Stimulated activated CD4-positive, alpha-beta T cell treated with anti-CD3 and anti-CD28 coated beads, Interleukin-1b, Interleukin-23, amount 100 ng/mL, for 48 hours (primary cell): ENCODE measurements at regions not wholly inside any gene's neighbourhood (a gene's known extent, or its start where the extent isn't known, plus 50 kb on each side); places are given as distances from the start of the nearest gene placed in this dataset.
"Not testable (repeated sequence)": the region's sequence is repeated elsewhere in the genome, so short reads cannot be mapped to it uniquely, and the experiment has no call there.

Source experiments
- DNase-seq: peaks from one replicate; pipeline ENCODE4 v3.0.0-alpha.2; 2020

DNA sequence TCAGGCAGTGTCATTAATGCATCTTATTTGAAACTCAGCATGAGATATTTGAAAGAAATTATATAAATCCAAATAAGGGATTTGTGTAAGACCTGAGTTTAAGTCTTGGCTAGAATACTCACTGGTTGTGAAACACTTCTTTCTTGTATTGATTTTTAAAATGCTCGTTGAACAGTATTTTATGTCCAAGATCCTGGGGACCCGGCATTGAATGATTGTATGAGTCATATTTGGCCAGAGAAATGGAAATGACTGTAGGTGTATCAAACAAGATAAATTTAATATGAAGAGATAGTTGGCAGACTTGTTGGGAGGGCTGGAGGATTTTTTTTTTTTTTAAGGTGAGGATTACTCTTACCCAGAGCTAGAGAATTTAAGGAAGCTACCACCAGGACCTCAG lies 606.1 kb upstream of the CPEB2 start:
- DNase-seq = no peak

DNA sequence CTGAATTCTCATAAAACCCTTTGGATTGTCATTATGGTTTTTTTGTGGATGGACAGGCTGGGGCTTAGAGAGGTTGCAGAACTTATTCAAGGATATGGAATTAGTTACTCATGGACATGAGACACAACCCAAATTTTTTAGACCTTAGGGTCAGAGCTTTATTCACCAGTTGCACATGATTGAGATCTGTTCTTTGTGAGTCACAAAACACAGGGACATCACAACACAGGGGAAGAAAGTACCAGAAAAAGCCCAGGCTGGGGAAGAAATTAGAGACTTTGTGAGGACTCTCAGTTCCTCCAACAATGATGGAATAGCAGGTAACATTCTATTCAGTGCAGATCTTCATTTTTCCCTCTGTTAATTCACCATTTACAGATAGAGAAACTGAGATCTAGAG lies 602.4 kb upstream of the CPEB2 start:
- no peak for DNase-seq

DNA sequence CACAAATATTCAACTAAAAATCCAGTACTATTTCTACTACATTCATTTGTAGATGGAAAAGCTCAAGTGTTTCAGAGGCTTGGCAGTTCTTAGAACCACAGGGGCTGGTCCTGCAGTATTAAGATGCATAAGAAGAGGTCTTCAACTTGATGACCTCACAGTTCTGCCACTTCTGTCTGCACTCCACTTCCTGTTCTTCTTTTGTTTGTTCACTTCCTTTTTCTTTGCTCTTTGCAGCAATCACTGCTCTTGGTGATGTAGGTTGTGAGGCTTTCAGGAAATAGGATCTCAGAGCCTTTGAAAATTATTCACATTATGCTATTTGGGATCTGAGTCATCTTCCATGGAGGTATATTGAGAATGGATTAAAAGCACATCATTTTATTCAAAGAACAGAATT lies 602.0 kb upstream of the CPEB2 start:
- no peak for DNase-seq

DNA sequence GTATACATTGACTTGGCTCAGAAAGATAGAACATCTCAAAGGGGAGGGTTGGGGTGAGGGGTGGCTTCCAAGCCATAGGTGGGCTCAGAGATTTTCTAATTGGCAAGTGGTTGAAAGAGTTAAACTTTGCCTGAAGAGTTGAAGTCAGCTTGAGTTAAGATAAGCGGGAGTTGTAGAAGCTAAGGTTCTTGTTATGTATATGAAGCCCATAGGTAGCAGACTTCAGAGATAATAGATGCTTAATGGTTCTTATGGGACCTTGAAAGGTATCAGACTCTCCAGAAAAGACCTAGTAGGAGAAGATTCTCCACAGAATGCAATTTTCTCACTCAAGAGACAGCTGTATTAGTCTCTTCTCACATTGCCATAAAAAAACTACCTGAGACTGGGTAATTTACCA lies 599.1 kb upstream of the CPEB2 start:
- DNase-seq = no peak

DNA sequence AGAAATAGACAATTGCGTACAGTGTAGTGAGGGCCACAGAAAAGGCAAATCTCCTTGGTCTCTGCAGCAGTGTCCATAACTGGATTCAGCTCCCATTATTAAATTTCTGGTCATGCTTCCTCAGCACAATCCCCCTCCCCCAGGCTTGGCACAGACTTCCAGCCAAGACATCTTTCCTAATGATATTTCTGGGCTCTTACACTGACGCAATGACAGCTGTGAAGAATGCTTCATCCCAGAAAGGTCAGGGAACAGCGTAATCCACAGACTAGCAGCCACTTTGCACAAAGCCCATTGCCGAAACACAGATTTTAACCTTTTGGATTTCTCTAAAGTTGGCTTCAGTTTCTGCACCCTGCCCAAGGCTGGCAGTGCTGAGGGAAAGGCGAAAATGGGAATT lies 597.6 kb upstream of the CPEB2 start:
- no peak for DNase-seq

DNA sequence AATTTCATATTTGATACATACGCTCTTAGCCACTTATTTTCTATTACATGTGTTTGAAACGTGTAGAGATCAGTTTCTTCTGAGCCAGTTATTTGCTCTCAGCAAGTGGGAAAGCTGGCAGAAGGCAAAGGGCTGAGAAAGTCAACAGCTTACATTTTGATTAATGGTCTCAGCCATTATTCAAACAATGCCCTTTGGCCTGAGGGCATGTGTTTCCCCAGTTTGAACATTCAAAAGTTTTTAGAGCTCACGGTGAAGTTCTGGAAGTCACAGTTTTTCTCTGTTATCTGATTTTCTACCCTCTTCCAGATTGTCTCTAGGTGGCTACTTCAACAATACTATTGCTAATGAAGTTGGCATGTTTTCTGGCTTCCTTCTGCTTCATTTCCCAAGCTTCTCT lies 591.8 kb upstream of the CPEB2 start:
- no peak for DNase-seq

DNA sequence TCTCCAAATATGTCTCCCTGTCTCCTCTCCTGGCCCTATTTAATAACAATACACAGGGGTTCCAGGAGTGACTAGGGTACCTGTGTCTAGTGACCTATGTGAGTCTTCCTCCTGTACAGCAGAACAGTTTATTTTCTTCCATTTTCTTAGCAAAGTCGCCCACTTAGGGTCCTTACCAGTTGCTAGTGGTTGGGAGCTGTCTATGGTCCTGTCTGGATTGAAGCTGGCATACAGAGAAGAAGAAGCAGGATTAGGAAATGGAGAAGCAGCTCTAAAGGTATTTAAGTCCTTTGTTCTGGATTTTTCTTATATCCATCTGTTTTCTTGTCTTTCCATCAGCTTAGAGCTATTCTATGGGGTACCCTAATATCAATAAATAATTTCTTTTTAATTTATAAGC lies 587.1 kb upstream of the CPEB2 start:
- DNase-seq = no peak

DNA sequence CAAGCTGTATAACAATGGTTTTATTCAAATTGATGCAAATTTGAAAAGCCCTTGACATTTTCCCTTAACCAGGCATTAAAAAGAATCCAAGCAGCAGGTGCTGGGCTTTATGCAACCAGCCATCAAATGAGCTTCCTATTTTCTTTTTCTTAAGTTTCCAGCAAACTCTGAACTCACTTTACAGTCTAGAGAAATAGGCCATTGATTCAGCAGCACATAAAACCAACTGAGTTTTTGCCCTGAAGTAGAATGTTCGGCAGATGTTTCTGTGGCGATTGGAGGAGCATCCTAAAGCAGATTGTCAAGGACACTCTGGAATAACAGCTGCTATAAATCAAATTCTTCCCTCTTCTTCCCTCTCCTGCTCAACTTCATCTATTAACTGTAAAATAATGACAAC lies 582.8 kb upstream of the CPEB2 start:
- no peak for DNase-seq

DNA sequence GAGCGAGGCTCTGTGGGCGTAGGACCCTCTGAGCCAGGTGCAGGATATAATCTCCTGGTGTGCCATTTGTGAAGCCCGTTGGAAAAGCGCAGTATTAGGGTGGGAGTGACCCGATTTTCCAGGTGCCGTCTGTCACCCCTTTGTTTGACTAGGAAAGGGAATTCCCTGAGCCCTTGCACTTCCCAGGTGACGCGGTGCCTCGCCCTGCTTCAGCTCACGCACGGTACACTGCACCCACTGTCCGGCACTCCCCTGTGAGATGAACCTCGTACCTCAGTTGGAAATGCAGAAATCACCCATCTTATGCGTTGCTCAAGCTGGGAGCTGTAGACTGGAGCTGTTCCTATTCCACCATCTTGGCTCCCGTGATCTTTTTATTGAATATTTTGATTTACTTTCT lies 576.0 kb upstream of the CPEB2 start:
- not testable (repeated sequence) for DNase-seq

DNA sequence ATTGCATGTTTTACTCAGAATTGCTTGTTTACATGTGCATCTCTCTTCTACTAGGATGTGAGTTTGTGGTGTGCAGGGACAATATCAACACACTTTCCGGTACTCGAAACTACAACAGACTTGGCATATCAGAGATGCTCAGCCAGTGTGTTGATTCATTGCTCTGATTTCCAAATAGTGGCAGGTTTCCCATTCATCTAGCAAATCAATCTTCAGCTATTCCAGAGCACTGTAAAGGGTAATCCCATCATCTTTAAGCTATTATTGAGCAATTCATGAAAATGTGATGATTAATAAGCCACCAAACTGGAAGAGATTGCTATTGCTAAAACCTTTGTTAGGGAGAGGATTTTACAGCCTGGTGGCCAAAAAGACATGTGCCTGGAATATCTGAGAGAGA lies 574.2 kb upstream of the CPEB2 start:
- no peak for DNase-seq

DNA sequence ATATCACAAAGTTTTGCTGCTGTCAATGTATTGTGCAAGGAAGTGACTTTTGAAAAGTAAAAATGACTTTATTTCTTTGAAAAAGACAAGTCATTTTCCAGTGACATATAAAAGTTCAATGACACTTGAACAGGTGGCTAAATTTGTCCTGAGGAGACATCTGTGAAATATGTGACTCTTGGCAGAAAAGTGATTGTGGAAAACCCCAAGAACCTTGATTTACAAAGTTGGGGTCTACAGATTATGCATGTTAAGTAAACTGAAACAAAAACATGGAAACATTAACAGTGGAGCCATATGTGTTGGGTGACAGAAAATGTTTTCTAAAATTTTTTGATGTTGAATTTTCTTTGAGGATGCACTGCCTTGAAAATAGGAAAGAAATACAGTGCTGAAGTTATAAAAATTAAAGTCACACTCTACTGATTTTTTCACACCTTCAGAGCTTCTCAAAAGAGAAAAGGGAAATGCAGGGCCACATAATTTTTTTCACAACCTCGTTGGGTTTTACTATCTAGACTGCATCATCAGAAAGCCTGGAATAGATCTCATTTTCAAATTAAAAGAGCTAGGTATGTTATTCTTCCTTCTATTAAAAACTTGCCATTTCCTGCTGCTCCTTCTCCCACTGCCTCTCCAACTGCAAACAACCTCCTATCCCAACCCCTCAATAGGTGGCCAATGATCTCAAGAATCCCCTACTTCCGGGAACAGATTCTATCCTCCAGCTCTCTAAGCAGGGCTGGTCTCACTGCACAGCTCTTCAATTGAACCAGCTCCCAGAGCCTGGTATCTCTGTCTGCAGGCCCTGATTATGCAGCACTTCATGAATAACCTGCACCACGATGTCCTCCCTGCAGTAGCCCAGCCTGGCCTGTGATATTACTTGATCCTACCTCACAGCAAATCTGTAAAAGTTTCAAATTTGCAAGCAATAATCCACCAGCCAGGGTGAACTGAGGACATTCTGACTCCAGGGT lies 570.8 kb upstream of the CPEB2 start:
- no peak for DNase-seq

DNA sequence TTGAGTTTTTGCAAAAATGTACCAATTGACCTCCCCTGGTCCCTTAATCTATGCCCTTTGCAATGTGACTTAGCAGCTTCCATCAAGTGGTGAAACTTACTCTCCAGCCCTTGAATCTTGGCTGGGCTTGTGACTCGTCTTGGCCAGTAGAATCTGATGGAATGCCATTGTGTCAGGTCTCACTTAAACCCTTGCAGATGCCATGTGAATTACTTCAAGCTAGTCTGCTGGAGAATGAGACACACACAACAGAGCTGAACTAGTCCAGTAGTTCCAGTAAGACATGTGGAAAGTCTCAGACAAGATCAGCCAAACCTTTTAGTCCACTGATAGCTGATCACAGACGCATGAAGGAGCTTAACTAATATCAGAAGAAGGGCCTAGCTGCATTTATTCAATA lies 567.8 kb upstream of the CPEB2 start:
- DNase-seq = no peak

DNA sequence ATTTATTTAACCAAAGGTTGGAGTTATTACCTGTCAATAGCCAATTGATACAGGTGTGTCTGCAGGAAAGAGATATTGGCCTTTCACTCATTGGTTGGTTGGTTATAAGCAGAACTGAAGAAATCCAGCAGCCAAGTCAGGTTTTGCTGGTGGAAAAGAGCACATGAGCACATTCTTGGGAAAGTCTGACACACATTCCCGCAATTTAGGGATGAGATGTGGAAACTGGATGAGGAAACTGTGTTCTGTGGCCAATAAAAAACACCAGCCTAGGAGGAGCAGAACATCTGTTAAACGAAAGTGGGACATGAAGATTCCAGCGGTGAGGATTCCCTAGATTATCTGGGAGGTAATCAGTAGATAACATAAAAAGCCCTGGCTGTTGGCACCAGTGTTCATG lies 567.4 kb upstream of the CPEB2 start:
- no peak for DNase-seq

DNA sequence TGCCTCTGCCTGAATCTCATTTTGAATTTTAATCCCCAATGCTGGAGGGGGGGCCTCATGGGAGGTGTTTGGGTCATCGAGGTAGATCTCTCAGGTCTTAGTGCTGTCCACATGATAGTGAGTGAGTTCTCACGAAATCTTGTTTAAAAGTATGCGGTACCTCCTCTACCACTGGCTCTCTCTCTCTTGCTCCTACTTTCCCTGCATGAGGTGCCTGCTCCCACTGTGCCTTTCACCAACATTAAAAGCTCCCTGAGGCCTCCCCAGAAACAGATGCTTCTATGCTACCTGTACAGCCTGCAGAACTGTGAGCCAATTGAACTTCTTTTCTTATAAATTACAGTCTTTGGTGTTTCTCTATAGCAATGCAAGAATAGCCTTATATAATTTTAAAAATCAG lies 560.7 kb upstream of the CPEB2 start:
- DNase-seq = no peak

DNA sequence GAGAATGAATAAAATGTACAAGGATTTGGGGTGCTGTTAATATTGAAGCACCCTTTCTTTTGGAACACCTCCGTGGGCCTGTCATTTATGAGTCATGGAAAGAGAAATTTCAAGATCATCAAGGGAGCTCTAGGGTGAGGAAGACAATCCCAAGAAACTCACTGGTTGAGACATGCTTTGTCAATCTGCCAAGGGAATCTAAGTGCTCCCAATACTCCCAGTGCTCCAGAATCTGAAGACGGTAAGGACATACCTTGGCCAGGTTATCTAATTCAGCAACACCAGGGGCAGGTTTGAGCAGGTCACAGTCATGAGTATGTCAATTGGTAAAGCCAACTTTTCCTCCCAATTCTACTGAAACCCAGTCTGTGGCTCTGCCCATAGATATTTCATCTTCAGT lies 556.4 kb upstream of the CPEB2 start:
- DNase-seq = no peak

DNA sequence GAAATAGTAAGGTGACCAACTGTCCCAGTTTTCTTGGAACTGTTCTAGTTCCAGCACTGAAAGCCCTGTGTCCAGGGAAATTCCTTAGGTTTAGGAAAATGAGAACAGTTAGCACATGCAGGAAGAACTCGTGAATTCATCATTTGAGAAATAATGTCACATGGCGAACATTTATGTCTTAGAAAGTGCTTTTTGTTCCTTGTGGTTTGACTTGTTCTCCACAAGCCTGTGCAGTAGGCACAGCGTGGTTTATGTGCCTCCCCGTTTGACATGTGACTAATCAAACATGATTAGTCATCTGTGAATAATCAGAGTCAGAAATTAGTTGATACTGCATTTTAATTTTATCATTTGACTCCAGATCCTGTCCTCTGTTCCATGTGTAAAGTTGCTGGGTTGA lies 556.0 kb upstream of the CPEB2 start:
- DNase-seq = no peak

DNA sequence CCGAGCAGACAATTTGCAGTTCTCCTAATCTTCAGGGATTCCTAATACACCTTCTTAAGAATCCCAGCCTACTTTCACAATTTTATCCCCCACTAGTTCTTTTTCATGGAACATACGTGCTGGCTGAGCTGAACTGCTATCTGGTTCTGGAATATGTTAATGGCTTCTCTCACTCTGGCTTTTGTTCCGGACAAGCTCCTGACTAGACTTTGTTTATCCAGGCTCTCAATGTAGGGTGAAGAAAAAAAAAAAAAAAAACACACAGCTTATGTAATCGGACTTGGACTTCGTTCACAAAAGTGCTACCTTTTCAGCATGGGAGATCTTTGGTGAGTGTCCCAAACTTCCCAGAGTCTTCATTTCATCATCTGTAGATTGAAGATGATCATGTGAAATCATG lies 555.4 kb upstream of the CPEB2 start:
- DNase-seq = no peak

DNA sequence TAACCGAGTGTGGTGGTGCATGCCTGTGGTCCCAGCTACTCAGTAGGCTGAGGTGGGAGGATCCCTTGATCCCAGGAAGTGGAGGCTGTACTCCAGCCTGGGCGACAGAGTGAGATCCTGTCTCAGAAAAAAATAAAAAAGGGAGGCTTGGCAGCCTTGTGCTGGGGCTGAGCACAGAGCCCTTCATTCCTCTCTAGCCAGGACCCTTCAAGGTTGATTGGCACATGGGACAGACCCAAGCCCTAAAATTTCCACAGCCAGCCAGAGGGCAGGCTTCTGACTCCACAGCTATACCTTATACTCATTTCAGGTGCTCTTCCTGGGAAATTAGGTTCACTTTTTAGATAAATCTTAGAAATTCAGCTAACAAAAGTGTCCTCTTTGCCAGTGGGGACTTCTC lies 553.0 kb upstream of the CPEB2 start:
- DNase-seq = no peak

DNA sequence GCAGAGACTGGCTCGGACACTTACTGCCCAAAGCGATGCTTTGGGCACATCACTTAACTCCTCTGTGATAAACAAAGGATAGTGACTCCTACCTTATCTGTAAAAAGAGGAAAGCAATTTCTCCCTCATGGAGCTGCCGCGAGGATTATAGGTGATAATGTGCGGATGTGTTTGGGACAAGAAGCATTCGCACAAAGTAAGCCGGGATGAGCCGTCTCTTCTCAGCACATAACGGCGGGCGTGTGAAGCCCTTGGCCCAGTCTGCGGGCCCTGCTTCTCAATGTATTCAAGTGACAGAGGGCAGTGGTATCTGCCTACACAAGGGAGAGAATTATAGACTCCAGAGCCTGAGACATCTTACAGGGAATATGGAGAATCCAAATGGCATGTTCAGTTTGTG lies 550.3 kb upstream of the CPEB2 start:
- DNase-seq = no peak

DNA sequence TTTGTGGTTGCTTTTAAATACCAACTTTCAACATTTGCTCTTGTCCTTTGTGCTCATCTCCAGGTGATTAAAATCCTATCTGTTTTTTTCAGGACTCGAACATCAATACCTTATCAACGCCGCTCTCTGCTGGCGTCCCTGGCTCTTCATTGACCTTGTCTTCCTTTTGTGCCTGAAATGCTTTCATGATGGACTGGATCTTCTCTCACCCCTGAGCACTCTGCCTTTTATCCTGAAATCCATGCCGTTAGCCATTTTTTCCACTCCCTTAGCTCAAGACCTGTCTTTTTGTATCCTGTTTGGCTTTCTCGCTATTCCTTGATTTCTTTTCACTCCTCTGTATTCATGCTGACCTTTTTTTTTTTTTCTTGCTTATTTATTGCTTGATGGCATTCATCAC lies 549.5 kb upstream of the CPEB2 start:
- DNase-seq = no peak

DNA sequence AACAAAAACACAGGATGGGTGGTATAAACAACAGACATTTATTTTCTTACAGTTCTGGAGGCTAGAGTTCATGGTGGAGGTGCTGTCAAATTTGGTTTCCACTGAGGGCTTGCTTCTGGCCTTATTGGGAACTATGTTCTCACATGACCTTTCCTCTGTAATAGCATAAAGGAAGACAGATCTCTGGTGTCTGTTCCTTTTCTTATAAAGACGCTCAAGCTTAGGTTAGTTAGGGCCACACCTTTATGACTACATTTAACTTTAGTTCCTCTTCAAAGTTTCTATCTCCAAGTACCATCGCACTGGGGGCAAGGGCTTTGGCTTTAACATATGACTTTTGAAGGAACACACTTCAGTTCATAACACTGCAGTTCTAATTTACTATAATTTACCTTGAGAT lies 543.8 kb upstream of the CPEB2 start:
- no peak for DNase-seq

DNA sequence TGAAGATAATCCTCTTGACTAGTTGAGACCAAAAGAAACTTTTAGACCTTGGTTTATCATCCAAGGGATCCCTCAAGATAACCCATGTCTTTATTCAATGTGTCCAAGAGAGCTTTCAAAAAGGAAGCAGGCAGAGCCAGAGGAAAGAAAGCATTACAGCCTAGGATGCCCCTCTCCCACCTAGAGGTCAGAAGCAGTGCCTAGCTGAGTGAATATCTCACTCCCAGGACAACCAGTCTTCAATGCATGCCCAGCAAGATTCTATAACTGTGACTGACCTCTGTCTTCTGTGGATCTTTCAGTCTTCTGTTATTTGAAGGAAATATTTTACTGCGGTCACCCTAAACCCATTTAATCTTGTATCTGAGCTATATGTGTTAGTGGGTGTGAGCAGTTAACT lies 537.2 kb upstream of the CPEB2 start:
- DNase-seq = no peak

DNA sequence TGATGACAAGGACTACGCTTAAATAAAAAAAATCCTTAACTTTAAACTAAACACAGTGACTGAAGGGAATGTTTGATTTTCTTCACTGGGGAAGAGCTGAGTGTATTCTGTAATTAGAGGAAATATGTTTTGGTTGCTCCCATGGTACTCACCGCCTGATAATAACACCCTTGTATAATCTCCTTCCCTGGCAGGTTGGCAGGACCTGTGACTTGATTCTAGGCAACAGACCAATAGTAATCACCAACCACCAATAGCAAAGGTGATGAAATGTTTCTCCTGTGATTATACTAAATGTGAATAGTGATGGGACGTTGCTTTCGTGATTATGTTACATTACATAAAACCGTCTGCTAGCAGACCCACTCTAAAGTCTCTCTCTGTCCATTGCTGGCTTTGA lies 536.8 kb upstream of the CPEB2 start:
- DNase-seq = no peak

DNA sequence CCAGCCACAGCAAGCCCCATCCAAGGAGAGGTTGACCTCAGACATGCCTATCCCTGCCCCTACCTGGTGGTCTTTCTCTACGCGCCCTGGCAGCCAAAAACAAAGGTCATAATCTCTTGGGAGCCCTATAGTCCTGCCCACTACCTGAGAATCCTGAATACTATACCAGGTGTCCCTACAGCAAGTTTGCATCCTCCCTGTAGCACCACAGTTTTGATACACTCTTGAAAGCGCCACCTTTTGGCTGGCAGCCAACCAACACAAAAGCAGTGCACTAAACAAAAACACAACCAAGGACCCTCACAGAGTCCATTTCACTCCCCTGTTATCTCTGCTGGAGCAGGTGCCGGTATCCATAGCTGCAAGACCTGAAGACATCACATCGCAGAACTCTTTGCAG lies 523.8 kb upstream of the CPEB2 start:
- DNase-seq = no peak

DNA sequence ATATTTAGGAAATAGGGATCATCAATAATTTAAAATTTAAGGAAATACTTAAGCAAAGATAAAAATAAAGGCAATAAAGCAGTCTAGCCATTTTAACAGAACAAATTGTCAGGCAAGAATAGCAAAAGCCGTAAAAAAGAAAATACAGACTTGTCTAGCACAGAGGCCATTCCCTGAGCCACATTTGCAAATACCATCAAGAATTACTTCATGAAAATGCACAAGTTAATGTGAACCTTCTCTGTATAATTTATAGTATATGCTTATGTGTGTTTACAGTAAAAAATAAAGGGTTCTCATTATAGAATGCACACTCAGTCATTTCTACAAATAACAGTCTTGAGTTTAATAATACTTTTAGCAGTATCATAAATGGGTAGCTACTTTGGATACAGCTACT lies 505.9 kb upstream of the CPEB2 start:
- DNase-seq = no peak
